ENCODE measurements at regions not wholly inside any gene's neighbourhood (a gene's known extent, or its start where the extent isn't known, plus 50 kb on each side); places are given as distances from the start of the nearest gene placed in this dataset.

DNA sequence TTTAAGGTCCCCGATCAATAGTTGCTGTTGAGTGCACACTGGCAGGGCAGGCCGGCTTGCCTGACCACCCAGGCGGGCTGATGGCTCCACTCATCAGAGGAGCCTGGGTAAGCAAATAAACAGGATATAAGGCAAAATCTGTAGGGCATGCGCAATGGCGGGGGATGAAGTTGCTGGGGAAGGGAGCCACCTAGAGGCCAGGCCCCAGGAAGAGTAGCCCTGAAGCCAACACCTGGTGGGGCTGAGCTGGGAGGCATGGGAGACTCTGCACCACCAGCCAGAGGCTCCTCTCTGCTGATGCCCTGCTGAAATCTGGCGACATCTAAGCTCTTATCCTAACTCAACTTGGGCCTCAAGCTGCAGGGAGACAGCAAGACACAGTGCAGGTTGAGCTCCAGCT is 324.3 kb downstream of the ZNF536 start:
- H3K4me3 ChIP-seq, result no peak overlapping the region
- no peak overlapping the region for H3K27ac ChIP-seq
- no peaks in the 10 kb centered on the region for H3K36me3 ChIP-seq
- no peaks in the 10 kb centered on the region for H3K9me3 ChIP-seq
- no peak for DNase-seq (ENCODE audit: low spot score in 2 of 2)
- no peaks in the 10 kb centered on the region for H3K27me3 ChIP-seq
- TF ChIP-seq, protein P1, sequence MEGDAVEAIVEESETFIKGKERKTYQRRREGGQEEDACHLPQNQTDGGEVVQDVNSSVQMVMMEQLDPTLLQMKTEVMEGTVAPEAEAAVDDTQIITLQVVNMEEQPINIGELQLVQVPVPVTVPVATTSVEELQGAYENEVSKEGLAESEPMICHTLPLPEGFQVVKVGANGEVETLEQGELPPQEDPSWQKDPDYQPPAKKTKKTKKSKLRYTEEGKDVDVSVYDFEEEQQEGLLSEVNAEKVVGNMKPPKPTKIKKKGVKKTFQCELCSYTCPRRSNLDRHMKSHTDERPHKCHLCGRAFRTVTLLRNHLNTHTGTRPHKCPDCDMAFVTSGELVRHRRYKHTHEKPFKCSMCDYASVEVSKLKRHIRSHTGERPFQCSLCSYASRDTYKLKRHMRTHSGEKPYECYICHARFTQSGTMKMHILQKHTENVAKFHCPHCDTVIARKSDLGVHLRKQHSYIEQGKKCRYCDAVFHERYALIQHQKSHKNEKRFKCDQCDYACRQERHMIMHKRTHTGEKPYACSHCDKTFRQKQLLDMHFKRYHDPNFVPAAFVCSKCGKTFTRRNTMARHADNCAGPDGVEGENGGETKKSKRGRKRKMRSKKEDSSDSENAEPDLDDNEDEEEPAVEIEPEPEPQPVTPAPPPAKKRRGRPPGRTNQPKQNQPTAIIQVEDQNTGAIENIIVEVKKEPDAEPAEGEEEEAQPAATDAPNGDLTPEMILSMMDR (IDR thresholded peaks at IDR 0.05), result peak in 3 of 5 experiments; percentile 21 to 38 (median 37)
- no peak for TF ChIP-seq EP300 (IDR thresholded peaks at IDR 0.05)
- 48 to 71% methylated on average over 6 of the region's 6 CpGs for WGBS, 2 donors
- peaks cover 0 to 44% (median 12%) of the 10 kb centered on the region in 4 donors for H3K4me1 ChIP-seq

DNA sequence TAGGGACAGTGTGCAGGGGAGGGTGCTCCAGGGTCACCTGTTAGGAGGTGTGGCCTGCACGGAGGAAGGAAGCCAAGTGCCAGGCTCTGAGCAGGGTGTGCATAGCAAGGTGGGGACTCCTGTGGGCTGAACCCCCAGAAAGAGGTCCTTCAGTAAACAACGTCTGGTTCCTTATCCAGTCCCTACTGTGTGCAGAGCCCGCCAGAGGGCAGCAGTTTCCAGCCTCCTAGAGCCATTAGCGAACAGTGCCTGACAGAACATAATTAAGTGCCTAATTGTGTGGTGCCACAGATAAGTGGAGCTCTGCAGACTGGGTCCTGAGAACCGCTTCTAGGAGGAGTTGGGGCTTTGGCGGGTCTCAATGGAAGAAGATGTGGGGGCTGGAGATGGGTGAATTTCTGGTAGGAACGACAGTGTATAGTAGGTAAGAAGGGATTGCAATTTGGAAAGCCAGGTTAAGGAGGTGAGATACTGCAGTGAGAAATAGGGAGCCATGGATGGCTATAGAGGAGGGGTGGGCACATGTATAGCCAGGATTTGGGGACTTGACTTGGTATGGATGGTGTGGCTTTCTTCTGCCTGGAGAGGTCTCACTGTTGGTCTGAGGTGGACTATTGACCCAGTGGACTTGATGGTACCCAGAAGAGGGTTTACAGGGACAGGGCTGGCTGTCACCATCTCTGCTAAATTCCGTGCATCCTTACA is 323.1 kb downstream of the ZNF536 start:
- Histone ChIP-seq H3K36me3 (no peaks in the 10 kb centered on the region), H3K4me1 (peaks cover 0 to 56% (median 15%) of the 10 kb centered on the region in 4 donors), H3K4me3 (no peak overlapping the region), H3K27ac (peak overlapping the region in 1 of 4 donors; percentile 53), H3K9me3 (no peaks in the 10 kb centered on the region), H3K27me3 (no peaks in the 10 kb centered on the region)
- no peak for DNase-seq (ENCODE audit: low spot score in 2 of 2)
- TF ChIP-seq EP300 (IDR thresholded peaks at IDR 0.05) (no peak), POLR2A (IDR thresholded peaks at IDR 0.05) (no peak)
- TF ChIP-seq, protein P1 (IDR thresholded peaks at IDR 0.05), result no peak
- 82 to 86% methylated on average over 8 of the region's 8 CpGs for WGBS, 2 donors

DNA sequence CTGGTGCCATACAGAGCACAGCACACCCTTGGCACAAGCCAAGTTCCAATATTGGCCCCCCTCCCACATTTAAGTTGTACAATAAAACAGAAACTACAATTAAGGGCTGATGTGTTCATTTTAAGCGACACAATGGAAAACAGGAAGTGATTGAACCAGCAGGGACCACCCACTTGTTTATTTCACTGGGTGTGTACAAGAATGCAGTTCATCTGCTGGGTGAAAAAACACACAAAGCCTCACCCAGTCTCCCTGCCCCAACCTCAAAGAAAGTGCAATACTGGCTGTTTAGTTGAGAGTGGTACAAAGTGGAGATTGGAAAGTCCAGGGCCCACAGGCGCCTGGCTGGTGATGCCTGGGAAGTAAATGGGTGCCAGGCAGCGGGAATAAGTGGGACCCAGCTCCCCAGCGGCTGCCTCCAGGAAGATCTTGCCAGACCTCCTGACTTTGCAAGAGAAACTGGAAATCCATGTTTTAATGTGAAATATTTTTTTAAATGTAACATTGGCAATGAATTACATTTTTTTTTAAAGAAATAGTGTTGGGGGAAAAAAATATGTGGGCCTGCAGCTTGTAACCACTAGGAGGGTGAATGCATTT is 322.1 kb downstream of the ZNF536 start:
- Histone ChIP-seq H3K36me3 (no peaks in the 10 kb centered on the region), H3K4me3 (no peak overlapping the region), H3K4me1 (peaks cover 0 to 62% (median 15%) of the 10 kb centered on the region in 4 donors), H3K27me3 (no peaks in the 10 kb centered on the region), H3K27ac (peak overlapping the region in 3 of 4 donors; percentile 4 to 53 (median 53)), H3K9me3 (no peaks in the 10 kb centered on the region)
- 53 to 71% methylated on average over 4 of the region's 4 CpGs for WGBS, 2 donors
- no peak for DNase-seq (ENCODE audit: low spot score in 2 of 2)
- TF ChIP-seq EP300 (IDR thresholded peaks at IDR 0.05), result no peak
- TF ChIP-seq, protein P1 (IDR thresholded peaks at IDR 0.05), result no peak
- no peak for TF ChIP-seq POLR2A (IDR thresholded peaks at IDR 0.05)

DNA sequence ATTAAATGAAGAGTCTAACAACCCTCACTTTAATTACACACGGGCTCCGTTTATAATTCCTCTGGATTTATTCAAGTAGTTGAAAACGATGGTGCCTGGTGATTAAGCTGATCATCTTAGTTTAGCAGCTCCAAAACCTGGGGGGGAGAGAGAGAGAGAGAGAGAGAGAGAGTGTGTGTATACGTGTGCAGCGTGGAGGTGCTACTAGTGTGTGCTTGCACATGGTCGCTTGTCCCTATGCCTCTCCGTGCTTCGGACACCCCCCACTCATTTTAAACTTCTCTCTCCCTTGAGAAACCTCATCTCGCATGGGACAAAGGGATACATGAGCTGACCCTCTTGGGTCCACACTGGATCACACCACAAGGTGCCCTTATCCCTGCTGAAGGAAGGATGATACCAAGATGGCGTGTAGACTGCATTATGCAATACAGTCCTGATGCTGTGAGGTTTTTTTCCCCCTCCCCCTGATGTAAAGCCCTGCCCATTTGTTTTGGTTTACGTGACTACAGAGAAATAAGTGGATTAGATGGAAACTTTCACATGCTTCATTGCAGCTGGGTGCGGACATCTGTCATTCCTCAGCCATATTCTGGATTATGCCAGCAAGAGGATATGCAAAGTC is 320.8 kb downstream of the ZNF536 start:
- H3K27me3 ChIP-seq, result no peaks in the 10 kb centered on the region
- H3K4me1 ChIP-seq, result peaks cover 0 to 69% (median 15%) of the 10 kb centered on the region in 4 donors
- H3K27ac ChIP-seq, result peak overlapping the region; percentile 1 to 75 (median 60)
- 47 to 51% methylated on average over 12 of the region's 12 CpGs for WGBS, 2 donors
- no peaks in the 10 kb centered on the region for H3K9me3 ChIP-seq
- H3K4me3 ChIP-seq, result peak overlapping the region; percentile 3 to 41 (median 26)
- DNase-seq (ENCODE audit: low spot score in 2 of 2), result no peak
- no peaks in the 10 kb centered on the region for H3K36me3 ChIP-seq
- TF ChIP-seq, protein P1 (IDR thresholded peaks at IDR 0.05), result no peak
- TF ChIP-seq POLR2A (IDR thresholded peaks at IDR 0.05) (no peak), EP300 (IDR thresholded peaks at IDR 0.05) (no peak)

All from tibial nerve (tissue), 4 donors.